HG03196 (cell line): ENCODE measurements at regions not wholly inside any gene's neighbourhood (a gene's known extent, or its start where the extent isn't known, plus 50 kb on each side); places are given as distances from the start of the nearest gene placed in this dataset.

ENCODE experiments used
- ATAC-seq: cut with Tn5 transposase; IDR thresholded peaks from one replicate; pipeline ENCODE4 v1.9.1; 2021; ENCODE audit not compliant: unreplicated experiment

DNA sequence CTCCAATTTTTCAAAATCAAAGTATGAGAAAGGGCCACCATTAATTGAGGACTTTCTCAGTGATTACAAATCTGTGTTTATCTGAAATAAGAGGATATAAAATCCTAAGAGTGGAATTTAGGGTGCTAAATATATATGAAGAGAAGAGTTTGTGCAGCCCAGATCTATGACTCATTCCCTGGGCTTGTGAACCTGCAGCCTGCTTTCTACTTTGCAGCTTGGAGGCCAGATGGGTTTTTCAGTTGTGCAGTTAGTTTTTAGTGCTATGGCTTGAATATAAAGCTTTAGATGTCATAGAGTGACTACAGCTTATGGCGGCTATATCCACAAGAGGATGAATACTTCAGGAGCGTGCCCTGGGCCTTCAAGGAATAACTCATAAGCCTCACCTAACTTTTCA, 1391.1 kb downstream of the FSTL5 start:
- ATAC-seq = no peak

DNA sequence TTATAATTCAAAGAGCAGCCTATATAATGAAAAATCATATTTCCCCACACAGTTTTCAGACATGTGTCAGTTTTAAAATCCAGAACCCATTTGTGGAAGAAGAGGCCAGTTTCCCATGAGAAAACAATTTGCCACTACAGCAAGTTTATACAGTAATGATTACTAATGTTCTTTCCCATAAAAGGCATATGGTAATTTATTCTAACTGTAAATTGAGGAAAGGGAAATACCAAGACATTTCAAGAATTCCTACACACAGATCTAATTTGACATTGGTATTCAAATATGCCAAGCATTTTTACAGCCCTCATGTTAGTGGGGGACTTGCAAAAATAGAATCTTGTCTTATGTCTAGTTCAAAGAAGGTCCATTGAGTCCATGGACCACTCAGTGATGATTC, 1368.6 kb downstream of the FSTL5 start:
- ATAC-seq = no peak

DNA sequence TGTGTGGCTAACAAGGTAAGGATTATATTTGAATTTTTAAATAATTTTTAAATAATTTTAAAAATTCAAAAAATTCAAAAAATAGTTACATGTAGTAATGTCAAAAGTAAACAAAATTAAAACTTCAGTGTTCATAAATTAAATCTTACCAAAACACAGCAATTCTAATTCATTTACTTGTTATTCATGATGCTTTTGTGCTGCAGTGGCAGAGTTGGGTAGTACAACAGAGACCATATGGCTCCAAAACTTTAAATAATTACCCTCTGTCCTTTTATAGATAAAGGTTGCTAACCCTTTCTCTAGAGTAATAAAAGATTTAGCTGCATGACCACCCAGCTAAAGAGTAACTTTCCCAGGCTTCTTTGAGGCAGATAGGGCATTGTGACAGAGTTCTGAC, 1355.6 kb downstream of the FSTL5 start:
- no peak for ATAC-seq

DNA sequence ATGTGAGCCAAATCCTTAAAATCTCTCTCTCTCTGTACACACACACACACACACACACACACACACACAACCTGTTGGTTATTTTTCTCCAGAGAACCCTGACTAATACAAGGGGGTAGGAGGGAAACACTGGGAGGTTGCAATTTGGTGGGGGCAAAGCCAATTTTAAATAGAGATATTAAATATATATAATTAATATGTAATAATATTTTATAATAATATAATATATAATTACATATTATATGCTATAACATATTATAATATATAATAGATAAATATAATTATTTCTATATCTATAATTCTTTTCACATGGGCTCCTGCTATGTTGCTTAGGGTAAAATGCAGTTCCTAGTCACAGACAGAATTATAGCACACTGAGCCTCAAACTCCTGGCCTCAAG, 1354.2 kb downstream of the FSTL5 start:
- ATAC-seq = no peak

DNA sequence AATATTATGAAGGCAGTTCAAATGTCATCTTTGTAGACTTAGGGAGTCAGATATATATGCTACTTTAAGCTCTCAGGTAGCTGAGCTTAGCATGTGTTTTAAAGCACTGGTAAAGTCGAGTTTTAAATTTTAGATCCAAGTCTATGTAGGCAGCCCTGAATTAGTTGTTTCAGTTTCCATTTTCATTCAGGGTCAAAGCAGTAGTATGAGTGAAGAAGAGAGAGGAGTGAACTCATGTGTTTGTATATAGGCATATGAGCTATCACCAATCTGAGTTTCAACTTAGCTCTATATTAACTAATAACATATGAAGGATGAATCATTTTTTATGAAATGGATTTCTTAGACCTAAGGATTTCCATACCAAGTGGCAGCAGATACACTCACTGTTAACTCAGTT, 1353.4 kb downstream of the FSTL5 start:
- ATAC-seq = no peak

DNA sequence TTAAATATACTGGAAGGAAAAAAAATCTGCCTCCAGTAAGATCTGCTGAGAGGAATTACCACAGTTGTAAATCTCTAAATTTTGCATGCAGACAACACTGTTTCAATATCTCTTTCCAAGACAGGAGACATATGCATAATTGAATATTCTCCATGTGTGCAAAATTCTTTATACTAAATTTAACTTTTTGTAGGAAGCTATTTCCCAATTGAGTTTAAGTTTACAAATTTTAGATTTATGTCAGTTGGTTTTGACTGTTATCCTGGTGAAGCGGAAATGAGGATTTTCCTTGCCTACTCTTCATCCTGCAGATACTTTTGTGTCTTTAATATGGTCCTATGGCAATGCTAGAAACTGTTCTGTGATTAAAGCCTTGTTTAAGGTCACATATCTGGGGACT, 1352.9 kb downstream of the FSTL5 start:
- ATAC-seq = no peak

DNA sequence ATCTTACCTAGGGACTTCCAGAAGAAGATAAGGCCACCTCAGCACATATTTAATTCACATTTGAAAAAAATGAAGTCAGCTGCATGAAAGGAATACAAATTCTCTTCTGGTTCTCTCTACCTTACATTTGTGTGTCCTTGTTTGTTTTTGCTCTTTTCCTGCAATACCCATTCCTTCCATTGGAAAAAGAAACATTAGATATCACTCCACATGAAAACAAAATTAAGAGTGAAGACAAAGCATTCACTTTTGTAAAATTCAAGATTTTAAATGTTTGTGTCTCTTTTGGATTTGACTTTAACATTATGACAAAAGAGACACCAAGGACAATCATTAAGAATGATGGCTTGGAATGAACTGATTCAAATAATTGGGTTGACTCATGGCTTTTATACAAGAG, 1351.8 kb downstream of the FSTL5 start:
- no peak for ATAC-seq

DNA sequence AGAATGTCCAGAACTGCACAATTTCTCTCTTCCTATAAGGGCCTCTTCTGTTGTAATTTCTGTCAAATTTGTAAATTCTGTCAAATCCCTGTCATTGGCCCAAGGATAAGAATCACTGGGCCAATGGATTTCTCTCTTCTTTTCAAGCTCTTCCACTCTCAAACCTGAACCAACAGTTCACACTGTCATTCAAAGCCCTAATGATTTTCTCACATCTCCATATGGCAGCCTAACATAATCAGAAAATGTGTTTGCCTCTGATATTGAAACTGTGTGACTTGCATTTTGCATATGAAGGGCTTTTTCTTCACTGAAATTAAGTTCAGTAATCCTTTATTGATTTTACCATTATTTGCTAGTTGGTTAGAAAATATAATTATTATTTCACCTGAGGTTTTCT, 1349.1 kb downstream of the FSTL5 start:
- ATAC-seq = no peak

DNA sequence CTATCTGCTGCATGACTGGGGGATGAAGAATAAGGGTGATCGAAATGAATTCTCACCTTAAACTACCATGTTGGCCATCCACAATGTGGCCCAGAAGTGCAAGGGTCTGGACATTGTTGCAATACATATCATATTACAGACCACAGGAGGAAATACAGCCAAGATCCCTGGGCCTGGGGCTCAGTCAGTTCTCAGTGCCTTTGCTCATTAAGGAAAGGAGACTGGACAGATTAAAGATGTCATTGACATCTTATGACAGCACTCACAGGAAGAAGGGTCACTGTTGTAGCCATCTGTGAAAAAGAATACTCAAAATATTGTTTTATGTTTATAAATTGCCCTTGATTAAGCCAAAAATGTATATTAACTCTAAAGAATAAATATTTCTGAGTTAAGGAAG, 1345.2 kb downstream of the FSTL5 start:
- ATAC-seq = no peak

DNA sequence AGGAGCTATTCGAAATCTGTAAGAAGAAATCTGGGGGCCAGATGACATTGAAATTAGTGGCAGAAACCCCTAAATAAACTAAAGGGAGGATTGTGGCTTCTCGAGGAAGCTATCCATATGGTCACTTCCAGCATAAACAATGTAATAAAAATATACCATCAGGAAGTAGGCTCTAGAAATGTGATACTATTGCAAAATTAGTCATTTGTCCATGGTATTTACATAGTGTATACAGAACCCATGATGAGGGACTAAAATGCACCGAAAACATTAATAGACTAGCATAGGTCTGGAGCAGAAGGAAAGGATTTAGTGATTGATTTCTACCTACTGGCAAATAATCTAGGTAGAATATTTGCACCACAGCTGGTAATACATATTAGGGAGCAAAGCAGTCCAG, 1344.0 kb downstream of the FSTL5 start:
- ATAC-seq = no peak

DNA sequence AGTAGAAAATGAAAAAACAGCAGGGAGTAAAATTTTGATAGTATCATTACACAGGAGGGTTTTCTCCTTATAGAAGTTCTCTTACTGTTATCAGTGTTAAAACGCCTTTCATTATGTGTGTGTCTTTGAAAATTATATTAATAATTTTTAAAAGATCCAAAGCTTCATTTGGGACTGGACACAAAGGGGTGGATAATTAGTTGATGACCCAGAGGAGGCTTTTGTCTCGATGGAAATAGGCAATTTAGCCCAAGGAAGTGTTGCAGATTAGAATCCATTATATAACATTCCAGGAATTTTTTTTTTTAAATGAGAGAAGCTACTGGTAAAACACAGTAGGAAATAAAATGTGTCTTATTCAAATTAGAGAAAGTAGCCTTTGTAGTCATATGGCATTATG, 1339.3 kb downstream of the FSTL5 start:
- ATAC-seq = no peak

DNA sequence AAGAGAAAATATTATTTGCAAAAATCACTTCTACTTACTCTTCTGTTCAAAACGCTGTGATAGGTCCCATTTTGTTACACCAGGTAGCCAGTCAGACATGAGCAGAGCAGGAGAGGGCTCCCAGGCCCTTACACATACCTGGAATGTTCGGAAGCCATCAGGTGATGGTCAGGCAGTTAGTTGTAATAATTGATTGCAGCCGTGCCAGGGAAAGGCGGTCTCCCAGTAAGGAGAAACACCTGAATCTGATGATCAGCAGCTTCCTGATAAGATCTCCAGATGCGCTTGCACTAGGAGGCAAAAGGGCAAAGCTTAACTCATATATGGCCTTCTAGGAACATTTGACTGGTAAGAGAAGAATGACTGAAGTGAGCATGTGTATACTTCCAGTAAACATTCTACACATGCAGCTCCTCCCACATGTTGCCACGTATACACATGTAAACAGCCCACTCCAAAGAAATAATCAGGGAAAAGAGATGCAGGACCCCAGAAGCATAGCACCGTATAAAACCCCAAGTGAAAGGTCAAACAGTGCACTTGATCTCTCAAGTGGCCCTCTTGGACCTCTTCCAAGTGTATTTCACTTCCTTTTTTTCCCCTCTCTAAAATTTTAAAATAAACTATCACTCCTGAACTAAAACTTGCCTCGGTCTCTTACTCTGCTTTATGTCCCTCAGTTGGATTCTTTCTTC, 1338.0 kb downstream of the FSTL5 start:
- no peak for ATAC-seq

DNA sequence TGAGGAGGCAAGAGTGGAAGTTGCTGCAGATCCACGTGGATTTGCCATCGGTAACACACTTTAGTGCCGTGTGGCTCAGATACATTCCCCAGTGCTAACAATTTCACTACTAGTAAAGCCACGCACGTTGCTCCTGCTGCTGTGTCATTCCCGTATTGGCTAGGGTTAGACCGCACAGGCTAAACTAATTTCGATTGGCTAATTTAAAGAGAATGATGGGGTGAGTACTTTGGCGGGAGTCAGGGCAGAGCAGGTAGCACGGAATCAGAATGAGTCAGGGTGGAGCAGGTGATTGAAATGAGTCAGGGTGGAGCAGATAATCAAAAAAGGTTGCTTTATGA, 1337.5 kb downstream of the FSTL5 start:
- no peak for ATAC-seq

DNA sequence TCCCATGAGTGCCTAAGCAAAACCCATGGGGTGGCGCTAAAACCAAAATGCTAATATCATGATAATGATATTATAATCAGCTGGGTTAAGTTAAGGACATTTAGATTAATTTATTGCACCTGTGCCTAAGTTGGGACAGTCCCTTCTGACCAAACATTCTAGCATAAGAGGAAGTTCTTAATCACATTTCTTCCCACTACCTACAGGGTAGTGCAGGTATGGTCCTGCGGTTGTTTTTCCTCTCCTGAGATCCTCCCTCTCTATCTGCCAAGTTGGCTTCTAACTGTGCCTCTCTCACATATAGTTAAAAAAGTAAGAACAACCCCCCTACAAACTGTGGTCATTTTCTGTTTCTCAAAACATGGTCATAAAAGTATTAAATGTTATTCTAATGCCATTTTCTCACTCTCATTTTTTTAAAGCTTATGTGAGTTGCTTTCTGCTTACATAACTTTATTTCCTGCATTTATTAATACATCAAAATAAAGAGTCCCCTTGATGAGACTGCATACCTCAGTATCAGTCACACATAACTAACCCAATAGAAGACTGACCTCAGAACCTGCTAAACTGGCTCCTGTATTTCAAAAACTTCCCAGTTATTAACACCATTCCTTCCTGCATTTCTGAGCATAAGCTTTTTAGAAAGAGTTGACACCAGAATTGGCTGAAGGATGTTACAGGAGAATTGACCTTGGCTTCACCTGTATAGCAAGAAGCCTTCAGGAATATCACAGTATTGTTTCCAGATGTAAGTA, 1332.5 kb downstream of the FSTL5 start:
- ATAC-seq = no peak

DNA sequence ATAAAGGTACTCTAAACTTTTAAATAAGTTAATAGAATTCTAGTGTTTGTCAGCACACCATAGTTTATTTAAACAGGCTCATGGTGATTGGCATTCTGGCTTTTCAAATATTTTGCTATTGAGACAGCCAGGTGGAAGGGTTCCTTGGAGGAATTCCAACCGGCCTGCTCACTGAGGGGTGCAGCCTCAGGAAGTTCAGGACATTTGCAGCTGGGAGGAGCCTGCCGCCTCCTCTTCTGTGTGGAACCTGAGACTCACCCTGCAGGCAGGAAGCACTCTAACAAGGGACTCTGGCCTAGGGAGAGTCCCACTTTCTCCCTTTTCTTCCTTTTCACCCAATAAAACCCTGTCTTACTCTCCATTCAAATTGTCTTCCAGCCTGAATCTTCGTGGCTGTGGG, 1328.0 kb downstream of the FSTL5 start:
- no peak for ATAC-seq

DNA sequence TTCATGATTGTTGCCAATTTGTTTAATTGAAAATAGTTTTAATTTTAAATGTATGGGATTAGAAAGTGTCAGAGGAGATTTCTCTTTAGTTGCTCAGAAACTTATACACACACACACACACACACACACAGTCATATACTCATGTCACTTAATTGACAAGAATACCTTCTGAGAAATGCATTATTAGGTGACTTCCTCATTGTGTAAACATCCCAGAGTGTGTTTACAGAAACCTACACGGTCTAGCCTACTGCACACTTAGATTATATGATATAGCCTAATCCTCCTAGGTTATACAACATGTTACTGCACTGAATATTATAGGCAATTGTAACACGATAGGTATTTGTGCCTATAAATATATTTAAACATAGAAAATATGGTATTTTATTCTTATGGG, 1327.4 kb downstream of the FSTL5 start:
- no peak for ATAC-seq

DNA sequence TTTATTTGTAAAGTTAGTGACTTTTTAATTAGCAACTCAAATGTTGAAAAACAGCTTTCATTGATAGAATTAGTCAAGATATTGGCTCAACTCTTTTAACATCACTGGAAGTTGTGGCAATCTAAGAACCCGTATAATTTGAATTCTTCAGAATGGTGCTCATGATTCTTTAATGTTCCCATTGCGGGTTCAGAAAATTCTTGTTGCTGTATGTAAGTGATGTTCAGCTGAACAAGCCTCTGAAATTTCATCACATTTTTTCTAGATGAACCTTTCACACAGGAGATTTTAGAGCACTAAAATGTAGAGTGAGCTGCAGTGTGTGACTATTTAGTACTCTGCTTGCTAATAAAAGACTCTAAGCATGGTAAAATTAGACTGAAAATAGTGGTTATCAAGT, 1317.7 kb downstream of the FSTL5 start:
- no peak for ATAC-seq

DNA sequence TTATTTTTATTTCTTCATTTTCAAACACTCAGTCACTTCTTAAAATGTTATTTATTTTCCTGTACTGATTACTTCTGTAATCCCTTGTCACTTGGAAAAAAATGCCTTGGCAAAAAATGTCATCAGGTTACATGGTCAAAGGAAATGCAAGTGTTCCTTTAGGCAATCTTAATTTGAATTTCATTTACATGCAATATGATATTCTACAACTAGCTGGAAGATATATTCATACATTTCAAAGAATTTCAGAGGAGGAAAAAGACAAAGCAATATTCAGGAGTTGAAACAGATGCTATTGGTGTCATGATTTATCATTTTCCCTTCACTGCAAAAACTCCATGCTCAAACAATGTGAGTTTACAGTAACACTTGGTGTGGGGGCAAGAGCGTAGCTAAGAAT, 1316.6 kb downstream of the FSTL5 start:
- ATAC-seq = no peak

DNA sequence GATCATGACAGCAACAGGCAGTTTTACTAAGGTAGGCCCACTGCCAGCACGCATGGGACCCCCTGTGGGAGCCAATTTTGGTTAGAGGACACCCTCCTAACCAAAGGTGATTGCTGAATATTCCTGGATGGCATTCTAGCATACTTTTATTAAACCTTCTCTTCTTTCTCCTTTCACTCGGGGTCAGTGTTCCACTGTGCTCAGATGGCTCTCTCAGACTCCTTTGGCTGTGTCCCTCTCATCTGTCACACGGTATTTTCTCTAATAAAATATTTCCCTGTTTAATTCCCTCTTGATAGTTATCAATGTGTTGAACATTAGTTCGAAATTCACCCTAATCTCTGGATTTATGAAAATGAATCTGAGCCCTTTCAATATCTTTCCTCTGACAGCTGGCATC, 1315.3 kb downstream of the FSTL5 start:
- no peak for ATAC-seq

DNA sequence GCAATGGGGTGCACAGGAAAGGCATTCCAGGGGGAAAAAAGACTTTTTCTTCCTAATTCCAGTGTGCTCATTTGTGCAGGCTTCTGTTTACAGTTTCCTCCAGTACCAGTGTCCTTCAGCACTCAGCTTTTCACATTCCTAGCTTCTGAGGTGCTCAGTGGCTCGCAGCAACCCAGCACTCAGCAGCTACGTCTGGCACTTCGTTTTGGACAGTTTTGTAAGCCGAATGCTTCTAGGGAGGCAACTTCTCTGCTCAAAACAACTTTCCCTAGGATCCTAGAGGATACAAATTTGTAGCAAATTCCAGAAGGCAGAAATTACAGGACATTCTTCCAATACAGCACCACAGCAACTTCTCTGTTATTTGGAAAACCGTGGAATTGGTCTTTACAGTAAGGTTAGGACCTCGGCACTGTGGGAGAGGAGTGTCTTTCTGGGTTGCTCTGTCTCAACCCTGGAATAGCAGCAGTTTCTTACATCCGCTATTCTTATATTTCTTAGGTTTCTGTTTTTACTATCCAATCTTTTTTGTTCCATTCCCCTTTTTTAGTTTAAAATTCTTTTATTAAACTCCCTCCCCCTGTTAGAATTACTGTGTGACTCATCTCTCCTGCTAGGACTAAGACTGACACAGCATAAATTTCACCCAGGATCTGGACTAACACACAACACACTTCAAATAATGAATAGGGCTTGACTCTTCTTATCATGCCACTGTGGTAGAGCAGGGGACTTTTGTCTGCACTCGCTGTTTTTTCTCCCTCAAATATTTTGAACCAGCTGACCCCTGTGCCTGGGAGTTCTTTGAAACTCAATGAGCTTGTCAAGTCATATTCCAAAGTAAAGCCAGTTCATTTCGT, 1314.7 kb downstream of the FSTL5 start:
- ATAC-seq = no peak

DNA sequence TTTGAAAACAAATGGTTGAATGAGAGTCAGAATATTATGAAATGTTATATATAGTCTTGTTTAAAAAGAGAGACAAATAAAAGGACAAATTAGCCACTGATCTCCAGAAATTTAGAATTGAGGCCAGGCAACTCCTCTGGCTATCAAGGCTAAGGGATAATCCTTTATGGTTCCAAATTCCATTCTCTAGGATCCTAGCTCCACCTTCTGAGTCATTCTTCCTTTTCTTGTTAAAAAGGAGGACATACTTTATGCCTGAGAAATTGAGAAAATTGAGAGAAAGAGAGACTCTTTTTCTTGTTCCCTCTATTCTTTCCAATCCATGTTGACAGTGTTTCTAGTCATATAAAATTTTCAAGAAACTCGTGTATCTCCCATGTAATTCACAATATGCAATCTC, 1299.5 kb downstream of the FSTL5 start:
- no peak for ATAC-seq

DNA sequence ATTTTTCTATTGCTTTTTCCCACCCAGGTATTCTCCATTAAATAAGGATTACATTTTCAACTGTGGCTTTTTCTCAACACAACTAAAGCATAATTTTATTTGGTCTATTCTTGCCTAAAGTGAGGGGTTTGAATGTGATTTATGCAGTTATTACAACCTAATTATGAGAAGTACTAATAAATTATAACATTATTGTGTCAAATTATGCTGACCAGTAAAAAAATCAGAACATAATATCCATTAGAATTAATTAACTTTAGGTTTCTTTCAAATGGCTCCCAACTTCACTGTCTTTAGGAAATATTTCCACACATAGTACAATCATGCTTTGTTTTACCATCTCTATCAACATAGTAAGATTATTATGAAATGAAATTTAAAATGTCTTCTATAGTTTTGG, 1293.9 kb downstream of the FSTL5 start:
- ATAC-seq = no peak
